ENCODE measurements at regions not wholly inside any gene's neighbourhood (a gene's known extent, or its start where the extent isn't known, plus 50 kb on each side); places are given as distances from the start of the nearest gene placed in this dataset.

- no peak for TF ChIP-seq CTCF (IDR thresholded peaks at IDR 0.05)
- TF ChIP-seq POLR2A (IDR thresholded peaks at IDR 0.05): no peak
- no peak for TF ChIP-seq EP300 (IDR thresholded peaks at IDR 0.05)
Measured at GRCh38 chr3:68017069-68017468, 362.7 kb upstream of the SUCLG2 start.

Data from tibial nerve (tissue), 4 donors.